H1 (cell line): ENCODE measurements at regions not wholly inside any gene's neighbourhood (a gene's known extent, or its start where the extent isn't known, plus 50 kb on each side); places are given as distances from the start of the nearest gene placed in this dataset.

Source experiments
- CTCF ChIA-PET: fragments of 300-600 bp; sonication (Branson Sonifier 250); formaldehyde crosslinking; loops from one replicate; lab custom pipeline; 2021; ENCODE audit not compliant: partially characterized antibody; lab: Charles Lee
- POLR2A ChIA-PET: fragments of 300-600 bp; sonication (Branson Sonifier 250); formaldehyde crosslinking; loops from one replicate; lab custom pipeline; 2021; ENCODE audit warnings: inconsistent platforms; ENCODE audit not compliant: partially characterized antibody; lab: Charles Lee
- DNase-seq, 2 experiments: peaks; one replicate each; pipeline versions ENCODE4 v3.0.0 to v3.0.0-alpha.2; 2010 to 2022; ENCODE audit warnings: low spot score in 2 of 2, low read depth in 1 of 2, mixed read lengths in 1 of 2
- FAIRE-seq: peaks from 2 replicates; lab custom pipeline; 2011; peaks lifted over from hg19 to GRCh38; lab: Jason Lieb, UNC
- H2AFZ ChIP-seq: 2 replicates; pipeline ENCODE4 v1.8.1; 2012; ENCODE audit warnings: low read length, inconsistent platforms
- H2AK5ac ChIP-seq: 2 replicates; pipeline ENCODE4 v1.6.1; 2013; ENCODE audit warnings: low read depth, low read length
- H2BK120ac ChIP-seq: replicated peaks from 2 replicates; pipeline ENCODE3; 2013; ENCODE audit warnings: low read depth, low read length, inconsistent platforms
- H2BK12ac ChIP-seq: 2 replicates; pipeline ENCODE4 v1.6.1; 2013; ENCODE audit warnings: low read depth, low read length
- H2BK15ac ChIP-seq: 2 replicates; pipeline ENCODE4 v1.6.1; 2013; ENCODE audit warnings: low read length
- H2BK20ac ChIP-seq: 2 replicates; pipeline ENCODE4 v1.6.1; 2013; ENCODE audit warnings: low read length
- H2BK5ac ChIP-seq: 2 replicates; pipeline ENCODE4 v1.6.1; 2013; ENCODE audit warnings: low read depth, low read length
- H3K14ac ChIP-seq: 2 replicates; pipeline ENCODE4 v1.6.1; 2013; ENCODE audit warnings: inconsistent platforms; ENCODE audit not compliant: insufficient read length
- H3K18ac ChIP-seq: 2 replicates; pipeline ENCODE4 v1.6.1; 2013; ENCODE audit warnings: low read length; ENCODE audit errors: extremely low read depth
- H3K23ac ChIP-seq: 2 replicates; pipeline ENCODE4 v1.6.1; 2013; ENCODE audit warnings: inconsistent platforms; ENCODE audit not compliant: insufficient read length
- H3K23me2 ChIP-seq: 2 replicates; pipeline ENCODE4 v1.6.1; 2013; ENCODE audit warnings: low read depth, low read length
- H3K27ac ChIP-seq: 2 replicates; pipeline ENCODE4 v1.6.1; 2011; ENCODE audit warnings: low read depth, low read length, inconsistent platforms
- H3K27me3 ChIP-seq, 4 experiments: replicated peaks in 1 of 4; 1 replicate in 1 of 4; 2 replicates in 3 of 4; pipeline versions ENCODE4 v1.6.1 to v1.8.1; 2011 to 2013; ENCODE audit warnings: low read length in 3 of 4, mild to moderate bottlenecking in 3 of 4, inconsistent platforms in 2 of 4, mixed read lengths in 2 of 4, moderate library complexity in 1 of 4; ENCODE audit not compliant: control insufficient read depth in 3 of 4, insufficient read depth in 3 of 4; ENCODE audit errors: extremely low read depth in 1 of 4
- H3K36me3 ChIP-seq, 4 experiments: 2 replicates each; pipeline versions ENCODE4 v1.6.1 to v1.8.1; 2011 to 2013; ENCODE audit warnings: mild to moderate bottlenecking in 4 of 4, low read length in 3 of 4, moderate library complexity in 2 of 4, control low read depth in 1 of 4, inconsistent platforms in 1 of 4; ENCODE audit not compliant: insufficient read depth in 4 of 4, control insufficient read depth in 2 of 4
- H3K4ac ChIP-seq: replicated peaks from 2 replicates; pipeline ENCODE3; 2013; ENCODE audit warnings: low read length, low read depth, mixed read lengths, inconsistent platforms; ENCODE audit not compliant: insufficient read length
- H3K4me1 ChIP-seq, 4 experiments: replicated peaks in 1 of 4; 1 replicate in 1 of 4; 2 replicates in 3 of 4; pipeline versions ENCODE4 v1.6.1 to v1.8.1; 2011 to 2013; ENCODE audit warnings: low read length in 3 of 4, inconsistent platforms in 2 of 4, mixed read lengths in 1 of 4; ENCODE audit not compliant: insufficient read depth in 4 of 4, control insufficient read depth in 3 of 4
- H3K4me2 ChIP-seq, 2 experiments: 2 replicates each; pipeline versions ENCODE4 v1.6.1 to v1.8.1; 2011 to 2013; ENCODE audit warnings: low read depth in 2 of 2, low read length in 2 of 2, control low read depth in 1 of 2, inconsistent platforms in 1 of 2, mild to moderate bottlenecking in 1 of 2; ENCODE audit not compliant: insufficient read depth in 1 of 2
- H3K4me3 ChIP-seq, 4 experiments: fragments of 200-600, 300-600 bp in 1 of 4; sonication (generic), shearing (Covaris generic), sonication (Bioruptor Twin) in 1 of 4; 2 replicates each; pipeline versions ENCODE4 v1.5.1 to v1.8.1; 2011 to 2016; ENCODE audit warnings: low read length in 4 of 4, low read depth in 3 of 4, control low read depth in 2 of 4, inconsistent platforms in 2 of 4, mild to moderate bottlenecking in 2 of 4, mixed read lengths in 1 of 4, moderate library complexity in 1 of 4; ENCODE audit not compliant: insufficient read depth in 2 of 4; ENCODE audit errors: extremely low read depth in 1 of 4
- H3K56ac ChIP-seq: replicated peaks from 2 replicates; pipeline ENCODE3; 2013; ENCODE audit warnings: low read depth, mild to moderate bottlenecking, mixed read lengths, low read length, inconsistent platforms; ENCODE audit not compliant: insufficient read length
- H3K79me1 ChIP-seq: 2 replicates; pipeline ENCODE4 v1.6.1; 2013; ENCODE audit warnings: low read depth, low read length, control low read depth
- H3K79me2 ChIP-seq, 2 experiments: 2 replicates each; pipeline versions ENCODE4 v1.6.1 to v1.8.1; 2012 to 2013; ENCODE audit warnings: low read length in 2 of 2, mild to moderate bottlenecking in 2 of 2, inconsistent platforms in 1 of 2; ENCODE audit not compliant: insufficient read depth in 2 of 2, control insufficient read depth in 1 of 2
- H3K9ac ChIP-seq, 4 experiments: replicated peaks in 1 of 4; 1 replicate in 1 of 4; 2 replicates in 3 of 4; pipeline versions ENCODE4 v1.6.1 to v1.8.1; 2011 to 2013; ENCODE audit warnings: low read depth in 3 of 4, low read length in 3 of 4, control low read depth in 2 of 4, mild to moderate bottlenecking in 2 of 4, moderate library complexity in 2 of 4, inconsistent platforms in 1 of 4; ENCODE audit errors: extremely low read depth in 1 of 4
- H3K9me3 ChIP-seq, 2 experiments: 2 replicates each; pipeline versions ENCODE4 v1.6.1 to v1.8.1; 2012 to 2013; ENCODE audit warnings: mild to moderate bottlenecking in 2 of 2, moderate library complexity in 2 of 2, control low read depth in 1 of 2, inconsistent platforms in 1 of 2, low read depth in 1 of 2, low read length in 1 of 2, mixed read lengths in 1 of 2; ENCODE audit not compliant: insufficient read depth in 2 of 2
- H4K20me1 ChIP-seq, 2 experiments: replicated peaks in 1 of 2; 2 replicates each; pipeline versions ENCODE3 to v1.8.1; 2011 to 2013; ENCODE audit warnings: inconsistent platforms in 2 of 2, low read length in 2 of 2, mild to moderate bottlenecking in 1 of 2; ENCODE audit not compliant: insufficient read depth in 2 of 2, control insufficient read depth in 1 of 2
- H4K5ac ChIP-seq: 2 replicates; pipeline ENCODE4 v1.6.1; 2013; ENCODE audit warnings: low read length, low read depth, mixed read lengths, inconsistent platforms; ENCODE audit not compliant: insufficient read length
- H4K8ac ChIP-seq: 2 replicates; pipeline ENCODE4 v1.8.0; 2013; ENCODE audit warnings: mild to moderate bottlenecking, moderate library complexity, low read length, inconsistent platforms; ENCODE audit not compliant: insufficient read depth; ENCODE audit errors: extremely low read depth
- H4K91ac ChIP-seq: replicated peaks from 2 replicates; pipeline ENCODE3; 2013; ENCODE audit warnings: low read length, mixed read lengths, inconsistent platforms; ENCODE audit not compliant: insufficient read length
- CBX8 ChIP-seq: fragments of 300-800, 300-1000 bp; sonication (generic); IDR thresholded peaks from 2 replicates; pipeline ENCODE4 v1.7.1; 2016; ENCODE audit warnings: low read depth, low read length, borderline replicate concordance
- EZH2 ChIP-seq: fragments of 200-600 bp; sonication (generic); IDR thresholded peaks from 2 replicates; pipeline ENCODE4 v1.7.1; 2012; ENCODE audit warnings: low read depth, mild to moderate bottlenecking, moderate library complexity, low read length, inconsistent platforms; ENCODE audit not compliant: severe bottlenecking
- KDM4A ChIP-seq: IDR thresholded peaks from one replicate; pipeline ENCODE4 v1.7.1; 2012; ENCODE audit warnings: low read depth, mild to moderate bottlenecking, moderate library complexity, low read length, inconsistent platforms; ENCODE audit not compliant: severe bottlenecking
- MAFK ChIP-seq: IDR thresholded peaks from 2 replicates; pipeline ENCODE4 v1.6.1; 2012; ENCODE audit warnings: low read depth, mild to moderate bottlenecking, improper control_type of control experiment, low read length
- RBBP5 ChIP-seq: IDR thresholded peaks from 2 replicates; pipeline ENCODE4 v1.7.1; 2012; ENCODE audit warnings: low read depth, mild to moderate bottlenecking, inconsistent platforms, low read length, moderate library complexity, borderline replicate concordance
- RNF2 ChIP-seq: fragments of 200-900, 300-1000 bp; sonication (generic); IDR thresholded peaks from 2 replicates; pipeline ENCODE4 v1.7.1; 2016; ENCODE audit warnings: borderline replicate concordance, low read depth, mild to moderate bottlenecking, antibody characterized with exemption, low read length; ENCODE audit not compliant: poor library complexity, severe bottlenecking; ENCODE audit errors: missing control alignments
- WGBS, 2 experiments: shearing (Covaris generic) in 1 of 2; methylation state at CpG; one replicate each; pipeline versions ENCODE4 v1.1.6 to v1.1.7; 2013 to 2015; ENCODE audit warnings: low lambda C conversion rate in 2 of 2, mixed read lengths in 2 of 2, inconsistent platforms in 1 of 2, low coverage in 1 of 2, missing lambda C conversion rate in 1 of 2; ENCODE audit not compliant: insufficient replicate concordance in 2 of 2, insufficient coverage in 1 of 2, insufficient read length in 1 of 2; ENCODE audit errors: extremely low coverage in 1 of 2, missing lambda C conversion rate in 1 of 2; 5-methylcytosine and 5-hydroxymethylcytosine counted together

DNA sequence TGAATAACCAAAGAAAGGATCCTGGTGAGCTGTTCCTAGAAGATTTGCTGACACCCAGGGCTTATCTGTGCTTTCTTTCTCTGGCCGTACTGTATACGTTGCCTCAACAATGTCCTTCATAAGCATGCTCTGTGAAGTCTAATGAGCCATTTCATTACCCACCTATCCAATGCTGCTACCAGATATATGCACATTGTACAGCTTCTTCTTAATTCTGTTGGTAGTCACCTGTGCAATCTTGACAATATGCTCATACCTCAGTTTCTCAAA is 731.8 kb upstream of the NCAM2 start:
- no peak overlapping the region for H3K14ac ChIP-seq
- no peaks in the 10 kb centered on the region for H3K9me3 ChIP-seq
- no peaks in the 10 kb centered on the region for H4K20me1 ChIP-seq
- H3K4ac ChIP-seq = no peak overlapping the region
- DNase-seq = no peak
- H4K5ac ChIP-seq = no peak overlapping the region
- no peak for TF ChIP-seq CBX8
- no peak for TF ChIP-seq RNF2
- no peak for TF ChIP-seq KDM4A
- no peak for TF ChIP-seq EZH2
- TF ChIP-seq RBBP5 = no peak
- no peak for TF ChIP-seq MAFK
- no peaks in the 10 kb centered on the region for H3K36me3 ChIP-seq
- ChIA-PET POLR2A (no interaction called here), CTCF (no interaction called here)
- no peak overlapping the region for H3K23ac ChIP-seq
- H3K9ac ChIP-seq = no peak overlapping the region
- H3K27ac ChIP-seq = no peak overlapping the region
- no peaks in the 10 kb centered on the region for H3K4me1 ChIP-seq
- no peak overlapping the region for H4K8ac ChIP-seq
- H2AFZ ChIP-seq = 0 out of 2 replicates have a peak overlapping the region, but pooled peaks have one; percentile 46
- no peak overlapping the region for H3K56ac ChIP-seq
- FAIRE-seq = no peak
- no peak overlapping the region for H2BK15ac ChIP-seq
- no peak overlapping the region for H3K18ac ChIP-seq
- H2BK12ac ChIP-seq = no peak overlapping the region
- H4K91ac ChIP-seq = no peak overlapping the region
- no peak overlapping the region for H2AK5ac ChIP-seq
- H3K4me2 ChIP-seq = no peak overlapping the region
- no peaks in the 10 kb centered on the region for H3K27me3 ChIP-seq
- H3K4me3 ChIP-seq = no peak overlapping the region
- no peaks in the 10 kb centered on the region for H3K23me2 ChIP-seq
- H2BK120ac ChIP-seq = no peak overlapping the region
- 92% methylated on average over 2 of the region's 2 CpGs; no CpG with 5 or more reads in 1 of the 2 experiments for WGBS, 2 experiments
- H3K79me1 ChIP-seq = no peaks in the 10 kb centered on the region
- H2BK20ac ChIP-seq = no peak overlapping the region
- H3K79me2 ChIP-seq = no peaks in the 10 kb centered on the region
- H2BK5ac ChIP-seq = no peak overlapping the region
